Activated CD4-positive, alpha-beta T cell treated with anti-CD3 and anti-CD28 coated beads for 4 hours (primary cell): ENCODE measurements at regions not wholly inside any gene's neighbourhood (a gene's known extent, or its start where the extent isn't known, plus 50 kb on each side); places are given as distances from the start of the nearest gene placed in this dataset.

Experiments
- DNase-seq, 2 donors: peaks; one replicate each; pipeline ENCODE4 v3.0.0-alpha.2; 2020

GRCh38 chr13:65868884-65869283, 1361.3 kb downstream of the PCDH9 start:
- no peak for DNase-seq

GRCh38 chr13:65868099-65868498, 1362.0 kb downstream of the PCDH9 start:
- no peak for DNase-seq

- no peak for DNase-seq
These were observed 1364.0 kb downstream of the PCDH9 start for GRCh38 chr13:65866138-65866537.

GRCh38 chr13:65865206-65865605, 1364.9 kb downstream of the PCDH9 start:
- DNase-seq, result no peak

- DNase-seq, result no peak
These were observed 1366.1 kb downstream of the PCDH9 start for GRCh38 chr13:65864039-65864438.

- DNase-seq, result no peak
These were observed 1369.8 kb downstream of the PCDH9 start for GRCh38 chr13:65860306-65860705.

GRCh38 chr13:65857942-65858565, 1372.1 kb downstream of the PCDH9 start:
- DNase-seq, result no peak

GRCh38 chr13:65856431-65856830, 1373.7 kb downstream of the PCDH9 start:
- no peak for DNase-seq

- DNase-seq, result no peak
These were observed 1374.8 kb downstream of the PCDH9 start for GRCh38 chr13:65855242-65855805.

GRCh38 chr13:65854431-65854830, 1375.7 kb downstream of the PCDH9 start:
- DNase-seq, result no peak

GRCh38 chr13:65844266-65844841, 1385.8 kb downstream of the PCDH9 start:
- DNase-seq, result no peak

- DNase-seq, result no peak
These were observed 1386.8 kb downstream of the PCDH9 start for GRCh38 chr13:65843314-65843731.

GRCh38 chr13:65841156-65841555, 1389.0 kb downstream of the PCDH9 start:
- DNase-seq, result no peak

- no peak for DNase-seq
These were observed 1394.1 kb downstream of the PCDH9 start for GRCh38 chr13:65836066-65836465.

GRCh38 chr13:65834897-65835296, 1395.2 kb downstream of the PCDH9 start:
- no peak for DNase-seq

GRCh38 chr13:65830411-65831205, 1399.5 kb downstream of the PCDH9 start:
- DNase-seq, result no peak

- no peak for DNase-seq
These were observed 1400.7 kb downstream of the PCDH9 start for GRCh38 chr13:65829241-65830008.

GRCh38 chr13:65826657-65827056, 1403.5 kb downstream of the PCDH9 start:
- no peak for DNase-seq

- DNase-seq, result no peak
These were observed 1405.1 kb downstream of the PCDH9 start for GRCh38 chr13:65825039-65825438.

- DNase-seq, result no peak
These were observed 1422.1 kb downstream of the PCDH9 start for GRCh38 chr13:65808061-65808460.

- no peak for DNase-seq
These were observed 1426.4 kb downstream of the PCDH9 start for GRCh38 chr13:65803530-65804392.

- no peak for DNase-seq
These were observed 1440.3 kb downstream of the PCDH9 start for GRCh38 chr13:65789815-65790214.
